Activated naive CD4-positive, alpha-beta T cell treated with anti-CD3 and anti-CD28 coated beads, Interleukin-2, amount 50 U/mL, for 72 hours (primary cell): ENCODE measurements at regions not wholly inside any gene's neighbourhood (a gene's known extent, or its start where the extent isn't known, plus 50 kb on each side); places are given as distances from the start of the nearest gene placed in this dataset.

Experiments used
- ATAC-seq, 2 donors: fragments of 150-1000 bp; cut with Tn5 transposase; 2 replicates each; pipeline ENCODE4 v1.10.0; 2021; ENCODE audit warnings: mild to moderate bottlenecking in 2 of 2, moderate library complexity in 2 of 2
- DNase-seq, 2 donors: peaks; one replicate each; pipeline ENCODE4 v3.0.0; 2021 to 2022; ENCODE audit warnings: low spot score in 2 of 2
- H3K27ac Mint-ChIP-seq, 2 donors: one replicate each; pipeline ENCODE4 v1.8.0; 2022; ENCODE audit warnings: mild to moderate bottlenecking in 2 of 2, mixed read lengths in 2 of 2
- H3K36me3 Mint-ChIP-seq, 2 donors: one replicate each; pipeline ENCODE4 v1.8.0; 2022; ENCODE audit warnings: mixed read lengths in 2 of 2
- H3K9me3 Mint-ChIP-seq, 2 donors: one replicate each; pipeline ENCODE4 v1.8.0; 2022; ENCODE audit warnings: mixed read lengths in 2 of 2

GRCh38 chr5:17893026-17893635, 258.9 kb downstream of the TAF11L14 start:
- ATAC-seq (no peak), DNase-seq (no peak)
- no peaks in the 10 kb centered on the region for H3K36me3 Mint-ChIP-seq
- no peak overlapping the region for H3K27ac Mint-ChIP-seq
- peaks cover 13 to 16% of the 10 kb centered on the region in 2 donors for H3K9me3 Mint-ChIP-seq

- no peak for DNase-seq
- no peak for ATAC-seq
- Mint-ChIP-seq H3K9me3 (peaks cover 12 to 13% of the 10 kb centered on the region in 2 donors), H3K27ac (no peak overlapping the region), H3K36me3 (no peaks in the 10 kb centered on the region)
Observed at GRCh38 chr5:17895288-17896033, 261.2 kb downstream of the TAF11L14 start.

DNA sequence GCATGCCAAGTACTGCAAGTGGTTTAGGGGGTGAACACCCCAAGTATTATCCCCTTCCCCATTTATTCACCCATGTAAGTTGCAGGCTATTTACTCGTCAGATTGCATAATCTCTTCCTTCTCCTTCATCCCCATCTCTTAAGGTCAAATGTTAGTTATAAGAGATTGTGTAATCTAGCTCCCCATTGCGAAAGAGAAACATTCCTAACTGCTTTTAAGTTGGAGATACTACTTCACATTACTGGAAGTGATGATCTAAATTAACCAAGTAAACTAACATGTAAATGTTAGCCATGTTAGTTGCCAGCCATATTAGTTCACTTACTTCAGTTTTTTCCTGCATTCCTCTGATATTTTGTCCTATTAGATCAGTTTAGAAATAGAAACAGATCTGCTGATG, 262.3 kb downstream of the TAF11L14 start:
- H3K27ac Mint-ChIP-seq: no peak overlapping the region
- H3K36me3 Mint-ChIP-seq: no peaks in the 10 kb centered on the region
- DNase-seq (no peak), ATAC-seq (no peak)
- H3K9me3 Mint-ChIP-seq: peaks cover 9 to 11% of the 10 kb centered on the region in 2 donors

- peaks cover 0 to 10% of the 10 kb centered on the region in 2 donors for H3K9me3 Mint-ChIP-seq
- no peaks in the 10 kb centered on the region for H3K36me3 Mint-ChIP-seq
- no peak overlapping the region for H3K27ac Mint-ChIP-seq
- DNase-seq (no peak), ATAC-seq (no peak)
Observed at GRCh38 chr5:17897776-17898175, 263.5 kb downstream of the TAF11L14 start.

DNA sequence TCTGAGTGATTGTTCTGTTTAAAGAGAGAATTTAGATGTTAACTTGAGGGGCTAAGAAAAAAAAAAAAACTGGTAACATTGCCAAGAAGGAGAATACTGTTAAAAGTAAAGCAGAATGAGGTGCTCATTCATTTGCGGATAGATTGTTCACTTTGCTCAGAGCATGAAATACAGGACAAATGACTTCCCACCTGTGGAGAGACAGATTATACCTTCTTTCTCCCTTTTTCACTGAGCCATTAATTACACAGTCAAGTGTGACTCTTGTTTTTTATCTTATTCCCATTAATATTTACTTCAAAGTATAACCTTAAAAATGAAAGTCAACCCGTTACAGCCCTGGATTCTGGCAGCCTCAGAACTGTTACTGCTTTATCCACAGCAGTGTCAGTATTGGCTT, 264.5 kb downstream of the TAF11L14 start:
- ATAC-seq: no peak
- DNase-seq: no peak
- peaks cover 0 to 10% of the 10 kb centered on the region in 2 donors for H3K9me3 Mint-ChIP-seq
- no peaks in the 10 kb centered on the region for H3K36me3 Mint-ChIP-seq
- H3K27ac Mint-ChIP-seq: no peak overlapping the region

GRCh38 chr5:17907094-17907493, 272.8 kb downstream of the TAF11L14 start:
- Mint-ChIP-seq H3K9me3 (peaks cover 11 to 19% of the 10 kb centered on the region in 2 donors), H3K27ac (no peak overlapping the region), H3K36me3 (no peaks in the 10 kb centered on the region)
- no peak for ATAC-seq
- DNase-seq: no peak

- DNase-seq (no peak), ATAC-seq (no peak)
- H3K9me3 Mint-ChIP-seq: peaks cover 18 to 20% of the 10 kb centered on the region in 2 donors
- no peak overlapping the region for H3K27ac Mint-ChIP-seq
- H3K36me3 Mint-ChIP-seq: no peaks in the 10 kb centered on the region
Observed at GRCh38 chr5:17910318-17910717, 276.1 kb downstream of the TAF11L14 start.

DNA sequence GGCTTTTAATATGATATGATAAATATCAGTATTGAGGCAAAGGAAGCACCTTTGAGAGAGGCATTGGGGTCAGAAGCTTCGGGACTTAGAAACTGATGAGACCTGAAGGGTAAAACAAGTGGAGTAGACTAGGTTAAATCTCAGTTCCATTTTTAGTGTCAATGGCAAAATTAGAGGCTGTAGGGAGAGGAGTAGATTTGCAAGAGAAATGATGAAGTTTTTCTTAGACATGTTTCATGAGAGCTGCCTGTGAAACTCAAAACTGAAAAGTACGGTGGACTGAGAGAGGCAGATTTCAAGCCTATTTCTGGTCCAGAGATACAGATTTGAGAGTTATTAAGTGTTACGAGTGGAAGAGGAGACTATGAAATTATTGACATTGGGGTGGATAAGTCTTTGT, 278.5 kb downstream of the TAF11L14 start:
- ATAC-seq: no peak
- no peak for DNase-seq
- no peak overlapping the region for H3K27ac Mint-ChIP-seq

GRCh38 chr5:17916446-17916845, 282.2 kb downstream of the TAF11L14 start:
- no peak for ATAC-seq
- Mint-ChIP-seq H3K27ac (no peak overlapping the region), H3K9me3 (peaks cover 25 to 29% of the 10 kb centered on the region in 2 donors), H3K36me3 (no peaks in the 10 kb centered on the region)
- DNase-seq: no peak

More for the DNA sequence above, 278.5 kb downstream of the TAF11L14 start:
- Mint-ChIP-seq H3K36me3 (no peaks in the 10 kb centered on the region), H3K9me3 (peaks cover 21 to 22% of the 10 kb centered on the region in 2 donors)

- ATAC-seq (no peak), DNase-seq (no peak)
- Mint-ChIP-seq H3K9me3 (peaks cover 29 to 32% of the 10 kb centered on the region in 2 donors), H3K27ac (no peak overlapping the region), H3K36me3 (no peaks in the 10 kb centered on the region)
Observed at GRCh38 chr5:17917465-17917864, 283.2 kb downstream of the TAF11L14 start.

- no peak for DNase-seq
- H3K36me3 Mint-ChIP-seq: no peaks in the 10 kb centered on the region
- H3K9me3 Mint-ChIP-seq: peaks cover 20 to 24% of the 10 kb centered on the region in 2 donors
- H3K27ac Mint-ChIP-seq: no peak overlapping the region
- no peak for ATAC-seq
Observed at GRCh38 chr5:17918373-17919104, 284.3 kb downstream of the TAF11L14 start.

GRCh38 chr5:17925276-17925675, 291.0 kb downstream of the TAF11L14 start:
- no peak for ATAC-seq
- Mint-ChIP-seq H3K36me3 (no peaks in the 10 kb centered on the region), H3K27ac (no peak overlapping the region), H3K9me3 (peaks cover 12 to 13% of the 10 kb centered on the region in 2 donors)
- no peak for DNase-seq

DNA sequence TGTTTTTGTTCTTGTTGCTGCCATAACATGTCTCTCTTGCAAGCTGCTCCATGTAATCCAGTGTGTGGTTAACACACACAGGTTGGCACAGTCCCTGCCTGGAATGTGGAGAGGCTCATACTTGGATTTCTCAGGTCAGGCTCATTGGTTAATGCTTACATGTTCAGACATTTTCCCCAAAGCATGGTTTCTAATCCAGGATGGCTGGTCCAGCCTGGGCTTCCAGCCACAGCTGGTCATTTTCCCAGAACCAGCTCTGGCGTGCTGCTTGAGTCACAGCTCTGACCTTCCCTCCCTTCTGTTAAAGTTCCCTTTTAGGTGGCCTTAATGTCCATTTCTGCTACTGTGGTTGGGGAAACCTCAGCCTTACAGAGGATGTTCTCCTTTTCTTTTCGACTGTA, 294.3 kb downstream of the TAF11L14 start:
- peaks cover 0 to 7% of the 10 kb centered on the region in 2 donors for H3K36me3 Mint-ChIP-seq
- DNase-seq (no peak), ATAC-seq (no peak)
- H3K9me3 Mint-ChIP-seq: peaks cover 24% of the 10 kb centered on the region in 2 donors
- no peak overlapping the region for H3K27ac Mint-ChIP-seq

- ATAC-seq: no peak
Observed at GRCh38 chr5:17929171-17929570, 294.9 kb downstream of the TAF11L14 start.

GRCh38 chr5:17930346-17930745, 296.1 kb downstream of the TAF11L14 start:
- ATAC-seq: no peak
- Mint-ChIP-seq H3K9me3 (peaks cover 28 to 32% of the 10 kb centered on the region in 2 donors), H3K27ac (no peak overlapping the region)

More at GRCh38 chr5:17929171-17929570, 294.9 kb downstream of the TAF11L14 start:
- Mint-ChIP-seq H3K36me3 (peaks cover 0 to 11% of the 10 kb centered on the region in 2 donors), H3K27ac (no peak overlapping the region), H3K9me3 (peaks cover 28 to 29% of the 10 kb centered on the region in 2 donors)
- no peak for DNase-seq

DNA sequence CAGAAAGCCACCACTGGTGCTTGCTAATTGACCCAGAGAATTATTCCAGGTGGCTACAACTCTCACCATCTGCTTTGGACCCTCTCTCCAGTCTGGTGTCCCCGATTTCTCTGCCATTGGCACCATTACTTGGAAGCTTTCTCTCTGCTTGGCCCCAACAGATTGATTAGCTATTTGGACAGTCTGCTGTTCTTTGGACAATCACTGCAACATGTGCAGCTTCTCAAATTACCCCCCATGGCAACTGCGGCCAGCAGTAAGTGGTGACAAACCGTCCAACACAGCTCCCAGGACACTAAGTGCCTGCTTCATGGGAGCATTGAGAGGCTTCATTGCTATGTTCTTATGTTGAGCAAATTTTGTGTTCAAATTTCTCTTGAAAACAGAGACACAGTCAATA, 309.8 kb downstream of the TAF11L14 start:
- H3K36me3 Mint-ChIP-seq: peaks cover 0 to 4% of the 10 kb centered on the region in 2 donors
- no peak for DNase-seq
- ATAC-seq: no peak
- peaks cover 29 to 32% of the 10 kb centered on the region in 2 donors for H3K9me3 Mint-ChIP-seq
- H3K27ac Mint-ChIP-seq: no peak overlapping the region

More at GRCh38 chr5:17930346-17930745, 296.1 kb downstream of the TAF11L14 start:
- peaks cover 0 to 18% of the 10 kb centered on the region in 2 donors for H3K36me3 Mint-ChIP-seq
- DNase-seq: no peak

GRCh38 chr5:17947029-17947428, 312.8 kb downstream of the TAF11L14 start:
- DNase-seq (no peak), ATAC-seq (no peak)
- H3K27ac Mint-ChIP-seq: no peak overlapping the region
- H3K36me3 Mint-ChIP-seq: peaks cover 1 to 6% of the 10 kb centered on the region in 2 donors
- peaks cover 25 to 36% of the 10 kb centered on the region in 2 donors for H3K9me3 Mint-ChIP-seq
